ENCODE measurements at regions not wholly inside any gene's neighbourhood (a gene's known extent, or its start where the extent isn't known, plus 50 kb on each side); places are given as distances from the start of the nearest gene placed in this dataset.
A peak's percentile ranks its signal among the peaks of the same experiment; 100 is the strongest.
"Not testable (repeated sequence)": the region's sequence is repeated elsewhere in the genome, so short reads cannot be mapped to it uniquely, and the experiment has no call there.

DNA sequence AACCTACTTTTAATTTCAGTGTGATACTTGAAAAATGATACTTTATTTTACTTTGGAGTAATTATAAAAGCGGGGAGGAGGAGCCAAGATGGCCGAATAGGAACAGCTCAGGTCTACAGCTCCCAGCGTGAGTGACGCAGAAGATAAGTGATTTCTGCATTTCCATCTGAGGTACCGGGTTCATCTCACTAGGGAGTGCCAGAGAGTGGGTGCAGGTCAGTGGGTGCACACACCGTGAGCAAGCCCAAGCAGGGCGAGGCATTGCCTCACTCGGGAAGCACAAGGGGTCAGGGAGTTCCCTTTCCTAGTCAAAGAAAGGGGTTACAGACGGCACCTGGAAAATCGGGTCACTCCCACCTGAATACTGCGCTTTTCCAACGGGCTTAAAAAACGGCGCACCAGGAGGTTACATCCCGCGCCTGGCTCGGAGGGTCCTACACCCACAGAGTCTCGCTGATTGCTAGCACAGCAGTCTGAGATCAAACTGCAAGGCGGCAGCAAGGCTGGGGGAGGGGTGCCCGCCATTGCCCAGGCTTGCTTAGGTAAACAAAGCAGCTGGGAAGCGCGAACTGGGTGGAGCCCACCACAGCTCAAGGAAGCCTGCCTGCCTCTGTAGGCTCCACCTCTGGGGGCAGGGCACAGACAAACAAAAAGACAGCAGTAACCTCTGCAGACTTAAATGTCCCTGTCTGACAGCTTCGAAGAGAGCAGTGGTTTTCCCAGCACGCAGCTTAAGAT lies 640.3 kb downstream of the EPHA3 start:
- not testable (repeated sequence) for DNase-seq (ENCODE audit: low read depth)

DNA sequence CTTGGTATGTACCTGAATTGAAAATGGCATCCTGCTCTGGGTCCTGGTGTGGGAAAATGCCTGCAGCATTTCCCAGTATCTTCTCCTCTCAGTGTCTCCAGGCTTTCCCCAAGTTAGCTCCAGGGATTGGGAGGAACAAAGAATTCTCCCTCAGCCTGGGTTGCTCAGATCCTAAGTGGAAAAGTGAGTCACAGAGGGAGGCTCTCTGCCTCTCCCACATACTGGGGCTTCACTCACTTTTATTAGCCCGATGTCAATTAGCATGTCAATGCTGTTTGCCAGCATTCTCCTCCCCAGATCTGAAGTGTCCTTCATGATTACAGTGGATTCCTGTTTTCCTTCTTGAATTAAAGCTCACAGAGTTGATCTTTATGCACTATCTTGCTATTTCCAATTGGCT lies 655.0 kb downstream of the EPHA3 start:
- DNase-seq (ENCODE audit: low read depth): no peak

DNA sequence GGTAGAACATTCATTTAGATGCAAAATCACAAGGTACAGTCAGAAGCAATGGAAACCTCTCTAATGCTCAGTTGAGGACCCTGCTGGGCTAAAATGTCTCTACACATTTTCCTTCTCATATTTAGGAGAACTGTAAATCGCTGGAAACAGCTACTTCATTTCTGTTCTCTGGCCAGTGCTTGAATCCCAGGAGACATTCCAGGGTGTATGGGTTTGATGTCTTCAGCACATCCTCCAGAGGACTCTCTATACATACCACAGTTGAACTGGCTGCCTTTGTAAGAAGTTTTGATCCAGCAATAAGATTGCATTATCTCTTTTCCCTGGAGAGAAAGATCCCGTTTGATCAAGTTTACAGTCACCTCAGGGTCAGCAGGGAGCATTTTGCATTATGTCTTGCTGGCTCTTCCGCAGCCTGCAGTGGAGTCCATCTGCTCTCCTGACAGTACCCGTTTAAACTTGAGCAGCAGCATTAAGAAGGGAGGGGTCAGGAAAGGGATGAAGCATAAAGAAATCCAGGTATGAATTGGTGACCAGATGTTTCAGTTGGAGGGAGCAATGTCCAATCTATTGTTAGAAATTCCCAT lies 676.0 kb downstream of the EPHA3 start:
- DNase-seq (ENCODE audit: low read depth): no peak

DNA sequence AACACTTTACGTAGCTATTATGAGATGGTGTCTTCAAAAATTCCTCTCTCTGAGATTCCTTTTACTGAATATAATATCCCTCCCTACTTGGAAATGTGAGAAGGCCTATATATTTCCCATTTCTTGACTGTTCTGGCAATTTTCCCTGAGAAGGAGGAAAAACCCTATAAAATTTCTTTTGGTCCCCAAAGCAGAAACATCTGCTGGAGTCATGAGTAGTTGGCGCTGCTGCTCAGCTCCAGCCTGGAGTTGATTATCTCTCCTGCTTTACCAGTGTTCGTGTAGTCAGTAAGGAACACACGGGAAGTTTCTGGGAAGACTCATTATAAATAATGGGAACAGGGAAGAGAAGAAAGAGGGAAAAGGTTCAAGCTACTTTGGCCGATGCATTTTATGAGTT lies 680.1 kb downstream of the EPHA3 start:
- no peak for DNase-seq (ENCODE audit: low read depth)

DNA sequence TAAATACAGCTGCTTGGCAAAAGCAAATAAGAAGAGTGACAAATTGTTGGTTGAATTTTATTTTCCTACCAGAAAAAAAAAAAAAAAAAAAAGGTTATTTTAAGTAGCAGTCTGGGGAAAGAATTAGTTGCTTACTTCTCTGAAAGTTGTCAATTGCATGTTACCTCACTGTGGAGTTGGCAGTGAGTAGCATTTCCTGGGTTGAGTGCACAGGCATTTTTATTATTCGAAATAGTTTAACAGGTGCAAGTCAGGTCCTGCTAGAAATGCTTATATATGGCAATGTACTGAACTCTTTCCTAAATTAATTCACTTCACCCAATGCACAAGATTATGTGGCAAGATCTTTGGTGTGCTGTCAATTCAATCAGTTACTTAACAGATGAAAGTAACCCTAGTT lies 680.6 kb downstream of the EPHA3 start:
- DNase-seq (ENCODE audit: low read depth): no peak

DNA sequence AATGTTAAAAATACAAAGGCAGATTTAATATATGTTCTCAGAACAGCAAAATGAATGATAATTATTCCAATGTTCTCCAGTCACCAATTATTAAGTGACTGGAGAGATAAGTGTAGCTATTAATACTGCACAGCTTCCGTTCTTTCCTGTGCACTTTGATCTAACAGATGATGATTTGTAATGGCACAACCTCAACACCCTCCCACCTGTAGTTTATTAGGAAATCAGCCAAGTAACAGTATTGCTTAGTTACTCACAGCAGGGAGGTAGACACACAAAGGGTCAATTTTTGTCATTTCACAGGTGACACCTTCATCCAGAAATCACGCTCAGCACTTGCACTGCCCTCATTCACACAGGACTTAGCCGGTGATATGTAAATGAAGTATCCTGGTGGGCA lies 688.1 kb downstream of the EPHA3 start:
- DNase-seq (ENCODE audit: low read depth): no peak

DNA sequence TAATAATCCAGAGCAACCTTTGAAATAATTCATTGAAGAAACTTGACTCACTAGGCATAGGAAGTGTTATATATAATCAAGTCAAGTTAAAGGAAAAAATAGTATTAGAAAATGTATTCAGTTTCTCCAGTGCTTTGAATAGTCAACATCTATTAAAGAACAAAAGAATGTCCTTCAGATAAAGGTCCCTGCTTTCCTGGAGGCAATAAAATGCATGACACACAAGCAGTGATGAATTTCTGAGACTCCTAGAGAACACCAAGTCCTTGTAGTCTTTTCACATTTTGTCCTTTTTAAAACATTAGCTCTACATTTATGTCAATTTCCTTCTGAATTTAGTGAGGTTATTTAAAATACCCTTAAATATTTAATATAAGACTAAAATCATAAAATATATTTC lies 695.5 kb downstream of the EPHA3 start:
- no peak for DNase-seq (ENCODE audit: low read depth)

DNA sequence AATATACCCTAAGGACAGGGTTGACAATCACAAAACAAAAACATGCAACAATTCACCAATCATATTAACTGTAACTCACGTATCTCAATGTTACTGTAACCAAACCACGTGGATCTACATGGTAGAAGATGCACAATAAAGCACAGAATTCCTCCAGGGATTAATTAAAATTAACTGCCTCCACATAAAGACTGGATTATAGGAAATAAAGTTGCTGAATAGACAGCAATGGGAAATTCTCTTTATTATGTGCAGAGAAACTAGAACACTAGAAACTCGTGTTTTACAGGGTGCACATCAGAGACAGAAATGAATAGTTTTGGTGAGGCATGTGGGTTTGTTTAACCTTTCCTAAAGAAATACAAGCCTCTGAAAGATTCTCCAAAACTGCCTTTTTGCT lies 696.3 kb downstream of the EPHA3 start:
- no peak for DNase-seq (ENCODE audit: low read depth)

DNA sequence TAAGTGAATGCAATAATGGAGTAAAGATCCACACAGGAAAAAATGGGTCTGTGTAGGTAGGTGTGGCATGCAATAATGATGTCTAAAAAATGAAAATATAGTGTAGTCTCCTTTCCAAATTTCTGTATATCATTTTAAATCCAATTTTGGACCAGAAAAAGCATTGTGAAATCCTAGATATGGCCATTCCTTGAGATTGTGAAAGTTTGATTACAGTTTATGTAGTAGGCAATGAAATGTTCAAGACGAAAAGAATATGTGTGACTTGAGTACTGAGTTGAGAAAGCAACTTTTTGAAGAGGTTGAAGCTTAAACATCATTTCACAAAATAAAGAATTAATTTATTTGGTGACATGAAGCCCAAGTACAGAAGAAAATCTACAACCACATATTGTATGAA lies 698.7 kb downstream of the EPHA3 start:
- DNase-seq (ENCODE audit: low read depth): no peak

DNA sequence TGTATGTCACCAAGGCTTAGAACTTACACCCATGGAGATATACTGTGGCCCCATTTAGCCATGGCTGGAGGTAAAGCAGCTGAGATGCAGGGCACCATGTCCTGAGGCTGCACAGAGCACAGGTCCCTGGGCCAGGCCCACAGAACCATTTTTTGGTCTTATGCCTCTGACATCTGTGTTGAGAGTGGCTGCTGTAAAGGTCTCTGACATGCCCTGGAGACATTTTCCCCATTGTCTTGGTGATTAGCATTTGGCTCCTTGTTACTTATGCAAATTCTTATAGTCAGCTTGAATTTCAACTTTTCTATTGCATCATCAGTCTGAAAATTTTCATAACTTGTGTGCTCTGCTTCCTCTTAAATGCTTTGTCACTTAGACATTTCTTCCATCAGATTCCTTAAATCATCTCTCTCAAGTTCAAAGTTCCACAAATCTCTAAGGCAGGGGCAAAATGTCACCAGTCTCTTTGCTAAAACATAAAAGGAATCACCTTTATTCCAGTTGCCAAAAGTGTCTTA lies 701.3 kb downstream of the EPHA3 start:
- DNase-seq (ENCODE audit: low read depth): no peak

DNA sequence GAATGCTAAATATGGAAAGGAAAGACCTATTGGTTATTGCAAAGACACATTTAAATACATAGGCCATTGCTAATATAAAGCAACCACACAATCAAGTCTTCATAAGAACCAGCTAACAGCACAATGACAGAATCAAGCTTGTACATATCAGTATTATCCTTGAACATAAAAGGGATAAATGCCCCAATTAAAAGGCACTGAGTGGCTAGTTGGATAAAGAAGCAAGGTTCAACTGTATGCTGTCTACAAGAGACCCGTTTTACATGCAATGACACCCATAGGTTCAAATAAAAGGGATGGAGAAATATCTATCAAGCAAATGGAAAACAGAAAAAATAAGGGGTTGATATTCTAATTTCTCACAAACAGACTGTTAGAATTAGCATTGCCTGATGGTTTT lies 706.1 kb downstream of the EPHA3 start:
- DNase-seq (ENCODE audit: low read depth): no peak

DNA sequence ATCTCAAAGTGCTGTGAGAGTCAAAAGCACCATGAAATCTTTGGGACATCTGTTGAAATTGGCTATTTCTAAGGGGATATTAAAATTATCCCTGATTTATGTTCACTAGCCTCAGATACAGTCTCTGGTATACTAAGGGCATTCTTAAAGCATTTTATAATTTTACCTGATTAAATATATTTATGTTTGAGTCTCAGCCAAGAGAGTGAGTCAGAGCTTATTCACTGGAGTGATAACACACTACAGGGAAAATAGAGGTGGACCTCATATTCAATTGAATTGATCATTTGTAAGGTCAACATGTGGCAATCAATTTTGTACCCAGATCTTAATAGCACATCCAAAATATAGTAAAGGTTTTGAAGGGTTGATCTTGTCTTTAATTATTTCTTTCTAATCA lies 733.6 kb downstream of the EPHA3 start:
- DNase-seq (ENCODE audit: low read depth): no peak

DNA sequence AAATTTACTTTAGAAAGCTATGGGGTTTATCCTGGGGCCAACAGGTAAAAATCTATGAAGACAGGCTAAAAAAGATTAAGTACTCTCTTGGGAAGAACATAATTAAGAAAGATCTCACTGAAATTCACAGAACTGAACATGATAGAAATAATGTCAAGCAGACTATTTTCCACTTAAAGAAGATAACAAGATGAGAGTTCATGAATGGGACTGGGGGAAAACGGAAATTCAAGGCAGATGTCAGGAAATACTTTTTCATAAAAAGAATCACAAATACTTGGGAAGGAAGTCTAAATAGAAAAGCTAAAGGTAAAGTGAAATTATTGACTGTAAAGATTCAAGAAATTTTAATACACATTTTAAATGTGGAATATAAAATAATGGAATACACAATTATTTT lies 737.6 kb downstream of the EPHA3 start:
- DNase-seq (ENCODE audit: low read depth): no peak

DNA sequence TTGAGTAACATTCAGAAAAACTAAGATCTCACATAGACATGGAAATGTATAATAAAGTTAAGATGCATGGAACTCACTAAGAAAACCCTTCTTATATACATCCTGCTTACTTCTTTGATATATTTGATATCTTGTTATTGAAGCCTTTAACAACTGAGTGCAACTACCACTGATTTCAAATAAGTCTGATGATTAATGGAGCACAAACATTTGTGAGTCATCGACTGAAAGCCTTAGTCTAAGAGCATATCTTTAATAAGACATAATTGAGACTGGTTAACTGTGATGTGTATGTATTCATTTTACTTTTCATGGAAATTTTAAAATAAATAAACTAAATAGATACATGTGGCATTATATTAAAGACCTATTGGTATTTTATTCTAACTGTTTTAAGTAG lies 740.5 kb downstream of the EPHA3 start:
- no peak for DNase-seq (ENCODE audit: low read depth)

DNA sequence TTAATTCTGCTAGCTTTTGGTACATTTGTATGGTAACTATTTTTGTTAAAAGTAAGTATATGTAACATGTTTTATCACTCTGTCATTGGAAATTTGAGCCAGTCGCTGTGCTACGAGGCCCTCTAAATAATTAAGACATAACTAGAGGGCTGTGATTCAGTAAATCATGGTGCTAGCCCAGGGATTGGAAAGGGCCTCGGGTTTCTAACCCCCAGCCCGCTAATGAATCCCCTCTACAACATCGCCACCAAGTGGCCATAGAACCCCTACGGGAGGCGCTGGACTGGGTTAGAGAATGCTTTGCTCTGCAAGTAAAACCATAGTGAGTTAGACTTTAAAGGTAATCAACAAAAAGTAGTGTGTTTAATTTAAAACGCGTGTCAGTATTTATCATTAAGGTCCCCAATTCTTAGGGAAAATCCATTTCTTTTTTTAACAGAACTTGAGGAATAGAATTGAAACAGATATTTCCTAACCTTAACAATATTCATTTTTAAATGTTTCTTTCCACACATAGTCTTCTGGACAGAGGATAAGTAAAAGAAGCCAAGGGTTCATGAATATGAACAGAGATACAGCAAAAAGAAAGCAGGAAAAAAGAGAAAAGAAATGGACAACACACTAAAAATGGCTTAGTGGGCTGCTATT lies 744.7 kb downstream of the EPHA3 start:
- peak; percentile 0 for DNase-seq (ENCODE audit: low read depth)

DNA sequence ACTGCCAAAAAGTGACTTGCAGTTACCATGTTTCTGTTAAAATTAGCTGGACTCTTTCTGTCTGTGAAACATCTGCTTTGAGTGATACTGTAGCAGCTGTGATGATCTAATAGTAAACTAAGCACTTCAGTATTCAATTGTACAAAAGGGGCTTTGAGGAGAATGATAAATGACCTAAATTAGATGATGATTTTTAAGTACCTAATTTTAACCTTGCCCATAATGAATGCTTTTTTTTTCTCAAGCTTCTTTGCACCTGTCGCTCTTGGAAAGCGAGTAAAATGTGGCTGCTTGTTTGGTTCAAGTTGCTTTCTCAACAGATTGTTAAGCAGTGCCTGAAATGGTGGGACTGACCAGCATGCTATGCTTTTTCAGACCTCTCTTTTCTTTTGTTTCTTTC lies 752.3 kb downstream of the EPHA3 start:
- DNase-seq (ENCODE audit: low read depth): no peak

DNA sequence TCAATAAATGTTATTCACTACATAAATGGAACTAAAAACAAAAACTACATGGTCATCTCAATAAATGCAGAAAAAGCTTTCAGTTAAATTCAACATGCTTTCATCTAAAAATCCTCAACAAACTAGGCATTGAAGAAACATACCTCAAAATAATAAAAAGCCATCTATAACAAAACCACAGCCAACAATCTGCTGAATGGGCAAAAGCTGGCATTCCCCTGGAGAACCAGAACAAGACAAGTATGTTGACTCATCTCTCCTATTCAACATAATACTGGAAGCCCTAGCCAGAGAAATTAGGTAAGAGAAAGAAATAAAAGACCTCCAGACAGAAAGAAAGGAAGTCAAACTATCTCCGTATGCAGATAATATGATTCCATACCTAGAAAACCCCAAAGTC lies 759.9 kb downstream of the EPHA3 start:
- no peak for DNase-seq (ENCODE audit: low read depth)

DNA sequence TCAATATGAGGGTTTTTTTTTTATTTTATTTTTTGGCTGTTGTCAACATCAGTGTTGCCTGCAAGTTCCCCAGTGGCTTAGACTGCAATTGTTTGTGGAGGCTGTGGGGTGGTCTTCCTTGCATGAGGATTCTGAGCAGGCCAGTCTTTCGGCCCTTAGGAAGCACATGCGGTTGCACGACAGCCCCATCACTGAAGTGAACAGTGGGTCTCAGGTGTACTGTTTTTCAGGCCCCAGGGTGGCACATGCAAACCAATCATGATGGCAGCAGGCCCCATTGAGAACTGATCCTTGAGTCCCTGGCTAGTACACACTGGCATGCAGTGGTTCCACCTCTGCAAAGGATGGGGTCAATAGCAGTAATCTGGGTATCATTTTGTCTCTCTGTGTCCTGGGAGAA lies 768.7 kb downstream of the EPHA3 start:
- no peak for DNase-seq (ENCODE audit: low read depth)

DNA sequence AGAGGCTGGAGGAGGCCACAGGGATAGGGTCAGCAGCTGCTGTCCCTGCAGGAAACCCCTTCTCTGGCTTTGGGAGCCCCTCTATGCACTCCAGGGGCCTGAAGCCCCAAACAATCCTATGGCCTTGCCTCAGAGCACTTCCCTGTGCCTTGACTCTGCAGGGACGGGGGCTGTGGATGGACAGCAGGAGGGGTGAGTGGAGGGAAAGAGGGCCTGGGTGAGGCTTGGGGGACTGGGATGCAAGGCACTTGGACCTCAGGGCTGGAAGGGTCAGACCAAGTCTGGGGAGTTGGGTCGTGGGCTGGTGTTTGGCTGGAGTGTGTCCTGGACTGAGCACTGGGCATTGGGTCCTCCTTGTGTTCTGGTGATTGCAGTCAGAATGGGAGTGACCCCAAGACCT lies 769.8 kb downstream of the EPHA3 start:
- DNase-seq (ENCODE audit: low read depth): no peak

DNA sequence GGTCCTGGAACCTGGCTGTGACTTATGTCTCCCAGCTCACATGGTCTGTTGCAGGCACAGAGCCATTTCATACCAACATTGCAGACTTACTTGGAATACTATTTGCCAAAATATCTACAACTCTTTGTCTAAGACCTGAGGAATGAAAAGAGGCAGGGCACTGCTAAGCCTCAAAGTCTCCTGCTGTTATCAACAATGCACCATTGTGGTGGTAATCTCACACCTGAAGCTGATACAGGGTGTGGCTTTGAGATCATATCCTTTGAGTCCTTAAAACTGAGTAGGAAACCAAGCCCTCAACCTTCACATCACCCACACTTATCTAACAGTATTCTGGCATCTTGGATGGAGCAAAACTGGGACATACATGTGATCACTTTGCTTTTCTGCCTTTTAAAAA lies 782.0 kb downstream of the EPHA3 start:
- no peak for DNase-seq (ENCODE audit: low read depth)

DNA sequence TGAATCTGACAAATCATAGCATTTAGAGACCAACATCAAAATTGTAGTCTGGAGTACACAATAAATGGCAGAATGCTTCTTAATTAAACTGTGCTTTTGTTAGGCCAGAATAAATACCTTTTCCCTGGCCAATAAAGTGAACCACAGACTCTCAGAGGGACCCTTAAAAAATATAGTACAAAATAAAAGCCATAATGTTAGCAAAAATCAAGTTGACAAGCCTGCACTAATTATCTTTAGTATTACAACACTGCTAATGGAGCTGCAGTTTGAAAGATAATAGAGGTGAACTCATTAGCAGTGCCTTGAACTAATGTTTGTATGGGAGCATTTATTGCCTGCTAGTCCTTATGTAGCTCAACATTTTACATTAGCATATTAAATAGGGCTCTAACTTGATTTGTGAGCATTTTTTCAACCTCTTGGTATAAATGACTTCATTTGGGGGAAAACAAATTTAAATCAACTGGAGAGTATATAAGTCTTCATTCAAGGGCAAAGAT lies 801.3 kb downstream of the EPHA3 start:
- DNase-seq (ENCODE audit: low read depth): no peak

DNA sequence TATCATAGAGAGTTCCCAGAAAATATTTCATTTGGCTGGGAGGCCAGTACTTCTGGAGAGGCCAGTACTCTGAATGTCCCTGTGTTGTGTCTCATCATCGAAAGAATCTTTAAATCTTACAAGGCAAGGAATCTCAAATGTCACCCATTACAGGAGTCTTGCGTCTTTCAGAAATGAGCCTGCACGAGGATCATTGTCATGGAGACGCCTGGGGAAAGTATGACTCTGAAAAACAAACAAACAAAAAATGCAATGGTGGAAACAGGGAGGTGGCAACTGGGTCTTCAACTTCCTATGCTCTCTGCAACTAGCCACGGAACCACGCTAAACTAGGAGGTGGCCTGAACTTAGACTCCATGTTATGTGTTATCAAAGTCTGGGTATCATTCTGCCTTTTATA lies 804.6 kb downstream of the EPHA3 start:
- DNase-seq (ENCODE audit: low read depth): no peak
